ENCODE measurements at regions not wholly inside any gene's neighbourhood (a gene's known extent, or its start where the extent isn't known, plus 50 kb on each side); places are given as distances from the start of the nearest gene placed in this dataset.

DNA sequence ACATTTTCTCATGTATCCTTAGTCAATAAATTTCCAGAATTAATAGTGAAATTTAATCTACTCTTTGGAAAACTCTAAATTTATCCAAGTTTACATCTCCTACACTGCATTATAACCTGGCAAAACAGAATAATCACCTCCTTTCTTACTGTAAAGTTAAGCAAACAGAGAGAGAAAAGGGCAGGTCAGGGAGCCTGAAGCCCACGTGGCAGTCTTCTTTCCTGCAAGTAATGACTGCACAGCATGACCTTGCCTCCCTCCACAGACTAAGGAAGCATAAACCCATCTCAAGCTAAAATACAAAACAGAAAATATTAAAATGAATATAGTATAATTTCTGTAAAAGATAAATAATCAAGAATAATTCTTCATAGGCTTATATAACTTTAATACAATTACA is 1153.0 kb downstream of the C4orf33 start:
- TF ChIP-seq YY1 (IDR thresholded peaks at IDR 0.05; ENCODE audit: insufficient read depth, insufficient read length) (no peak), ZNF274 (IDR thresholded peaks at IDR 0.05; ENCODE audit: low read depth, low read length) (no peak), SUZ12 (IDR thresholded peaks at IDR 0.05; ENCODE audit: extremely low read depth, insufficient read depth, insufficient read length) (no peak)
